Activated gamma-delta T cell treated with Interleukin-2 at 50 U/mL for 16 hours (primary cell): ENCODE measurements at regions not wholly inside any gene's neighbourhood (a gene's known extent, or its start where the extent isn't known, plus 50 kb on each side); places are given as distances from the start of the nearest gene placed in this dataset.

Experiments used
- DNase-seq: peaks from one replicate; pipeline ENCODE4 v3.0.0-alpha.2; 2020

DNA sequence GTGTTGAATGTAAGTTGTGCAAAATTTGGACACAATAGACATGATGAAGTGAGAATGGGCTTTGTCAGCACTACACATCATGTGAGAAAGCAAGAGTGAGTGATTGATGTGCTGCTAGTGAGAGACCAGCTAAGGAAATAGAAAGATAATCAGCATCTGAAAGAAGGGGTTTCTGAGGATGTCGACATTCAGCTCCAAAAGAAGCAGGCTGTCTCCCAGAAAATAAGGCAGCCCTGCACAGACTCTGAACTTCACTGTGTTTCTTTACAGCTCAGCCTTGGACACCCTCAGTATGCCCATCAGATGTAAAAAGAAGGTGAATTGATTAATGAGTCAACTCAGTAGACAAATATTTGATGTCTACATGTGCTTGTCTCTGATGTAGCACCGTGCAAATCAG lies 80.8 kb upstream of the ADCY2 start:
- DNase-seq: no peak

DNA sequence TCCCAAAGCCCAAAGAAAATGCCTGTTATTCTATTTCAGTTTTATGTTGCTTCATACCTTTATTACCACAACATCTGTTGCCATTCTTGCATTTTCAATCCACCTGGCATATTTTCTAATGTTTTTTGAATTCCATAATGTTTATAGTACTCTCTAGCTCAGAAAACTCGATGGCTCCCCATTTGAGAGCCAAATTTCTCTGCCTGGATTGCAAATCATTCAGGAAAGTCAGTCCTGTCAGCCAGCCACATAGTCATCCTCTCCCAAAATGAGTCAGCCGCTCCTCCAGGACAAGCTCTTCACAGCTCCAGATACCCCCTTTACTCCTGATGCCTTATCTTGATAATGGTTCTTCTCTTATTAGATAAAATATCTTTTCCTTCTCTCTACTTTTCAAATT lies 78.2 kb upstream of the ADCY2 start:
- DNase-seq: no peak

DNA sequence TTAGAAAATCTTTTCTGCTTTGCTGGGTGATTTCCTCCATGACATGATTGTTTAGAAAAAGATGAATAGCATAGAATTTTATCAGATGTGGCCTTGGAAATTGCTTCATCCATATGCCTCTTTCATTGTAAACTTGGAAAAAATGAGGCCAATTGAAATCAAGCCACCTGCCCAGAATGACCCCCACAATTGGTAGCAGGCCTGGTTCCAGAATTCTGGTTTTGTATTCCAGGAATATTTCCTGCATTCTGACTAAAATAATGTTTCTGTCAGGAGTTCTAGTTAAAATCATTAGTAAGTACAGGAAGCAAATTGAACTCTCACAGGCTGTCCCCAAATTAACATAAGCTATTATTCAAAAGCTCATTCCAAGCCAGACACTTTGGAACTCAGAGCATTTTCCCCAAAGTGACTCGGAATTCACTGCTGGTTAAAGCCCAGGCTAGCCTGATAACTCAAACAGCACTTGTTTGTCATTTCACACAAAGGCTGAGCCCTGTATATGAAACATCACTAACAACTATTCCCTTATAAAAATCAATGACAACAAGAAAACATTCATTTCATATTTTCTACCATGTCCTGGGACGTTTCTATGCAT lies 75.1 kb upstream of the ADCY2 start:
- no peak for DNase-seq

DNA sequence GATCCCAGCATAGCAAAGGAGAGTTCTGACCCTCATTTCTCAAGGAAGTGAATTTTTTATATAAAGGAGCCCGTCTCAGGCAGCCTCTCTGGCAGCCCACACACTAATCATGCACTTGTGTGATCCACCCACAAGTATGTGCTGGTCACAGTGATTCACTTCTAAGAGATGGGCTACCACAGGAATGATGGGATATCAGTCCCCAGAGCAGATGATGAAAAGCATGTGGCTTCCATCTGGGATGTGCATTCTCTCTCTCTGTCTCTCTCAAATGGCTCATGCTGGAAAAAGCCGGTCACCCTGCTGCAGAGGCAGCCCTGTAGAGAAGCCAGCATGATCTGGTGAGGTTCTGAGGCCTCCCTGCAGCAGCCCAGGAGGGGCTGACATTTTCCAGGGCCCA lies 74.2 kb upstream of the ADCY2 start:
- DNase-seq: no peak

DNA sequence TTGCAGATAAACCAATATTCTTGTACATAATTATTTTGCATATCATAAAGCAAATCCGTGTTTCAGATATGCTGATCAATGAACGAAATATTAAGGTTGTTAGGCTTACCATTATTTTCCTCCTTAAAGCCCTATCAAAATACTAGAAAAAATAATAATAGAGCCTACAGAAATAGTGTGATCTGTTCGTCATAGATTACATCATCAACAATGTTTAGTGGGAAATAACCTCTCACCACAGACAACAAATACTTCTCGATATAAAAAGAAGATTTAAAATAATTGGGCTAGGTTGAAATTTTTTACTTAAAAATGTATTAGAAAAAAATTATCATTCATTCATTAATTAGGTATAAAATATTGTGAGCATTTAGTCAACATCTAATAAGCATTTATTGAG lies 71.0 kb upstream of the ADCY2 start:
- DNase-seq: no peak

DNA sequence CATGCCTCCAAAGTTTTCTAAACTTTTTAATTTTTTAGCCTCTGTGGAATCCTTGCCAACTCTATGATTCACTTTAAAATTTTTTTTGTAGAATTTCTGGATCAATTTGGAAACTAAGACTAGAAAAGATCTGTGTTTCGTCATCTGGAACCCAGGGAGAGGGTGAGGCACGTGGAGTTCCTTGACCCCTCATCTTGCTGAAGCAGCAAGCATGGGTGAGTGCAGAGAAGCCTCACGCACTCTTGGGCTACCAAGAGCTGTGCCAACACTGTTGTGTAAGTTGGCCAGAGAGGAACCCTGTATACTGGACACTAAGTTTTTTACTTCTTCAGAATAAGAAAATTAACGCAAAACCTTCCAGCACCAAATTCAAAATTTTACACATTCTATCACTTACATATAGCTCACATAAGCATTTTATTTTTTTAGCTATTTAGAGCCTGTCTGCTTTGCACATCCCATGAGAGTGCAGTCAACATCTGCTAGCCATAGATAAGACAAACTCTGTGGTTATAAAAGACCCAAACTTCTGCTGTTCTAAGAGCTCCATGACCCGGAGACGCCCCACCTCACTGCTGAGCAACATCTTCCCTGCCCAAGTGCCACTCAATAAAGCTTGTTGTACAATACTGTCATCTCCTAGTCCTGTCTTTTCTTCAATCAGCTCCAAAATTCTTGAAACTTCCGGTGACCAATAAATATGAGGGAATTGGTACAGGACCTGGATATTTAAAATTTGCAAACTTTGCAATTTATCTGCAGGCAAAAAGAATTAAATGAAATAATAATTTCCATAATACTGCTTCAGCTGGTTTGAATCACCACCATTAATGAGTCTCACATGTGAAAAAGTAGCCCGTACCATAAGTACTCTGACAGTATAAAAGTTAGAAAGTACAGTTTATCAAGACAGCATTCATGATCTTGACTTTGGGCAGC lies 69.7 kb upstream of the ADCY2 start:
- DNase-seq: no peak

DNA sequence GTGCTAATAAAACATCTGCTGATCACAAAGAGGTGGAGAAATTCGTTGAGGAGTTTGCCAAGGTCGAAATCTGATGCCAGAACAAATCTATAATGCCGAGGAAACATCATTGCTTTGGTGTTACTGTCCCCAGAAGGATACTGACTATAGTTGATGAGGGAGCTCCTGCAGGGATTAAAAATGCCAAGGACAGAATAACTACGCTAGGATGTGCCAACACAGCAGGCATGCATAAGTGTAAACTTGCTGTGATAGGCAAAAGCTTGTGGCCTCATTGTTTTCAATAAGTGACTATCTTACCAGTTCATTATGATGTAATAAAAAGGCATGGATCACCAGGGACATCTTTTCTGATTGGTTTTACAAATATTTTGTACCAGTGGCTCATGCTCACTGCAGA lies 66.8 kb upstream of the ADCY2 start:
- DNase-seq: no peak

DNA sequence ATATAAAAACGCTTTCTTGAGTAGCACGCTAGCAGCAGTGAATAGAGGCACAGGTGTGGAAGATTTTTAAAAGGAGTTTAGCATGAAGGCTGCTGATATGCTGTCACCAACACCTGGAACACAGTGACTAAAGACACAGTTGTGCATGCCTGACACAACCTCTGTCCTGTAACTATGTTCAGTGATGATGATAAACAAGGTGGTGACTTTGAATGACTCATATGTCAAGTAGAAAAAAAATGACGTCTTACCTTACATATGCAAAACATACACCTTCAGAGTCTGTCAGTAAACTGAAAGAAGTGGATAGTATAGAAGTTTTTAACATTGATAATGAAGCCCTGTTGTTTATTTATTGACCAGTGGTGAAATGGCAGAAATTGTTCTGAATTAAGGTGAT lies 66.2 kb upstream of the ADCY2 start:
- DNase-seq: no peak

DNA sequence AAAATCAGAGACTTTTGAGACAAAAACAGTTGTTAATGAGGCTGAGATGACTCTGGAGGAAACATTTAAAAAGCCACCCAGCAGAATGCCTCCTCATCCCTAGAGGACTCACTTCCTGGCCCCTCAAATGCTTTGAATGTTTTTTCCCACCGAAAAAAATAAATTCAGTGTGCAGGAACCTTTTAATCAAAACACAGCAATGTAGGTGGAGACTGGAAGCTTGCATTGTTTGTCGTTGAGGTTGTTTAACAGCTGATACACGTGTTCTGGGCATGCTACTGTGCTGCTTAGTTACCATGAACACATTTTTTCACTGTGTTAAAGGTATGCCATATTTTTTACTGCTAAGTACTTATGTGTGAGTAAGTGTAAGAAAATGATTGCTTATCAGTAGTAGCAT lies 65.7 kb upstream of the ADCY2 start:
- no peak for DNase-seq

DNA sequence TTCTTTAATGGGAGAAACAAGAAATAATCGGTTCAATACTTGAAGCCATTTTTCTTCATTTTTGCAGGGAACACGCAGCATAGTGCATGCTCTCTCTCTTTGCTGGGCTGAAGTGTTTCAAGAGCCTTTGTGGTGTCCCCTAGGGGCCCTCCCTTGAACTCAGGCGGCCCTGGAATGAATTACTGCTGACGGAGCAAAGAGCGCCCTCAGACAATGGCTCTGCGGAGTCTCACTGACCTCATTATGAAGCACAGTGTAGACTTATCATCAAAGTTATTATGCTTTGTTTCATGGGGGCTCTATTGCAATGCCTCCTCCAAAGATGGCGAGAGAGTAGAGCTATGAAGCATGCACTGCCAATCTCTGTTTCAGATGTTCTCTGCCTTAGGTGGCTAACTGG lies 64.8 kb upstream of the ADCY2 start:
- no peak for DNase-seq
